HEK293T (cell line): ENCODE measurements at regions not wholly inside any gene's neighbourhood (a gene's known extent, or its start where the extent isn't known, plus 50 kb on each side); places are given as distances from the start of the nearest gene placed in this dataset.

Source experiments
- CTCF ChIA-PET: fragments of 350-600 bp; formaldehyde crosslinking; extraction: SDS; loops from one replicate; lab custom pipeline; 2021; ENCODE audit warnings: antibody characterized with exemption, inconsistent platforms; lab: Yijun Ruan, JAX
- POLR2A ChIA-PET: fragments of 350-600 bp; formaldehyde crosslinking; extraction: SDS; loops from one replicate; lab custom pipeline; 2020; ENCODE audit warnings: antibody characterized with exemption, inconsistent platforms; lab: Yijun Ruan, JAX
- DNase-seq: peaks from one replicate; pipeline ENCODE4 v3.0.0; 2012; ENCODE audit warnings: mixed read lengths; ENCODE audit errors: extremely low spot score
- ARNT ChIP-seq: fragments of 450-650 bp; IDR thresholded peaks from 2 replicates; pipeline ENCODE4 v1.6.1; 2017; ENCODE audit warnings: mild to moderate bottlenecking
- BHLHE40 ChIP-seq: fragments of 450-650 bp; IDR thresholded peaks from 2 replicates; pipeline ENCODE4 v1.6.1; 2016; ENCODE audit warnings: mild to moderate bottlenecking, moderate library complexity, borderline replicate concordance
- CTBP1 ChIP-seq: fragments of 450-650 bp; IDR thresholded peaks from 2 replicates; pipeline ENCODE4 v1.6.1; 2016; ENCODE audit warnings: borderline replicate concordance
- ELF4 ChIP-seq: fragments of 450-650 bp; IDR thresholded peaks from 2 replicates; pipeline ENCODE4 v1.6.1; 2017; ENCODE audit warnings: antibody characterized with exemption
- FOXA1 ChIP-seq: fragments of 450-650 bp; IDR thresholded peaks from 2 replicates; pipeline ENCODE4 v1.6.1; 2016; ENCODE audit warnings: mild to moderate bottlenecking
- FOXK2 ChIP-seq: fragments of 450-650 bp; IDR thresholded peaks from 2 replicates; pipeline ENCODE4 v1.6.1; 2016; ENCODE audit warnings: mild to moderate bottlenecking
- FOXM1 ChIP-seq: fragments of 450-650 bp; IDR thresholded peaks from 2 replicates; pipeline ENCODE4 v1.6.1; 2017; ENCODE audit warnings: mild to moderate bottlenecking, borderline replicate concordance
- HDGF ChIP-seq: fragments of 450-650 bp; IDR thresholded peaks from 2 replicates; pipeline ENCODE4 v1.6.1; 2017; ENCODE audit warnings: antibody characterized with exemption, borderline replicate concordance
- L3MBTL2 ChIP-seq: fragments of 450-650 bp; conservative IDR thresholded peaks from 2 replicates; pipeline ENCODE4 v1.6.1; 2016; ENCODE audit warnings: mild to moderate bottlenecking
- LEF1 ChIP-seq: fragments of 450-650 bp; IDR thresholded peaks from 2 replicates; pipeline ENCODE4 v1.6.1; 2017; ENCODE audit warnings: mild to moderate bottlenecking, borderline replicate concordance
- NFRKB ChIP-seq: fragments of 450-650 bp; IDR thresholded peaks from 2 replicates; pipeline ENCODE4 v1.6.1; 2016; ENCODE audit warnings: mild to moderate bottlenecking, moderate library complexity
- PKNOX1 ChIP-seq: fragments of 450-650 bp; IDR thresholded peaks from 2 replicates; pipeline ENCODE4 v1.6.1; 2016
- SP1 ChIP-seq: fragments of 450-650 bp; IDR thresholded peaks from 2 replicates; pipeline ENCODE4 v1.6.1; 2017
- SUZ12 ChIP-seq: fragments of 450-650 bp; IDR thresholded peaks from 2 replicates; pipeline ENCODE4 v1.6.1; 2016; ENCODE audit warnings: mild to moderate bottlenecking
- TARDBP ChIP-seq: fragments of 450-650 bp; IDR thresholded peaks from 2 replicates; pipeline ENCODE4 v1.6.1; 2016
- ZNF384 ChIP-seq: fragments of 450-650 bp; IDR thresholded peaks from 2 replicates; pipeline ENCODE4 v1.6.1; 2016

- DNase-seq, result no peak
- POLR2A ChIA-PET, result no interaction called here
- CTCF ChIA-PET, result no interaction called here
These were observed 158.5 kb downstream of the ZNF518B start for GRCh38 chr4:10298681-10299080.

GRCh38 chr4:10296730-10297129 is 160.5 kb downstream of the ZNF518B start:
- TF ChIP-seq CTBP1 (no peak), LEF1 (no peak), L3MBTL2 (no peak)
- ChIA-PET POLR2A (no interaction called here), CTCF (no interaction called here)
- DNase-seq, result no peak

More at GRCh38 chr4:10298681-10299080, 158.5 kb downstream of the ZNF518B start:
- no peak for TF ChIP-seq FOXM1
- no peak for TF ChIP-seq ELF4
- TF ChIP-seq L3MBTL2, result no peak
- no peak for TF ChIP-seq ZNF384
- no peak for TF ChIP-seq ARNT
- TF ChIP-seq PKNOX1, result no peak
- no peak for TF ChIP-seq FOXA1
- TF ChIP-seq TARDBP, result no peak
- no peak for TF ChIP-seq HDGF
- no peak for TF ChIP-seq LEF1
- TF ChIP-seq SP1, result no peak
- no peak for TF ChIP-seq SUZ12
- TF ChIP-seq FOXK2, result no peak
- no peak for TF ChIP-seq NFRKB
- no peak for TF ChIP-seq BHLHE40
- no peak for TF ChIP-seq CTBP1

- TF ChIP-seq PKNOX1, result no peak
- no peak for TF ChIP-seq FOXA1
- TF ChIP-seq ARNT, result no peak
- TF ChIP-seq FOXK2, result no peak
- no peak for TF ChIP-seq ELF4
- TF ChIP-seq BHLHE40, result no peak
- TF ChIP-seq FOXM1, result no peak
- no peak for DNase-seq
- CTCF ChIA-PET, result no interaction called here
- POLR2A ChIA-PET, result no interaction called here
These were observed 161.9 kb downstream of the ZNF518B start for GRCh38 chr4:10295301-10295700.

- CTCF ChIA-PET, result no interaction called here
- POLR2A ChIA-PET, result no interaction called here
- DNase-seq, result no peak
- TF ChIP-seq SUZ12 (no peak), CTBP1 (no peak), NFRKB (no peak)
These were observed 167.7 kb downstream of the ZNF518B start for GRCh38 chr4:10289538-10289906.

GRCh38 chr4:10288830-10289537 is 168.2 kb downstream of the ZNF518B start:
- no peak for DNase-seq
- ChIA-PET CTCF (no interaction called here), POLR2A (no interaction called here)
- TF ChIP-seq LEF1 (no peak), BHLHE40 (no peak), HDGF (no peak), FOXM1 (no peak), ARNT (no peak)

GRCh38 chr4:10285028-10285427 is 168.4 kb upstream of the WDR1 start:
- no peak for TF ChIP-seq FOXK2
- no peak for TF ChIP-seq TARDBP
- ChIA-PET CTCF (no interaction called here), POLR2A (no interaction called here)
- DNase-seq, result no peak

- TF ChIP-seq ELF4, result no peak
- TF ChIP-seq BHLHE40, result no peak
- no peak for TF ChIP-seq FOXK2
- no peak for TF ChIP-seq L3MBTL2
- no peak for TF ChIP-seq TARDBP
- TF ChIP-seq ZNF384, result no peak
- no peak for TF ChIP-seq FOXM1
- no peak for TF ChIP-seq HDGF
- TF ChIP-seq CTBP1, result no peak
- TF ChIP-seq SP1, result no peak
- no peak for TF ChIP-seq ARNT
- no peak for TF ChIP-seq SUZ12
- TF ChIP-seq LEF1, result no peak
- no peak for TF ChIP-seq PKNOX1
- TF ChIP-seq FOXA1, result no peak
- no peak for TF ChIP-seq NFRKB
- CTCF ChIA-PET, result no interaction called here
- POLR2A ChIA-PET, result no interaction called here
- DNase-seq, result no peak
These were observed 167.2 kb upstream of the WDR1 start for GRCh38 chr4:10283761-10284160.
